Osteoblast (primary cell): ENCODE measurements at regions not wholly inside any gene's neighbourhood (a gene's known extent, or its start where the extent isn't known, plus 50 kb on each side); places are given as distances from the start of the nearest gene placed in this dataset.

Experiments used
- DNase-seq: peaks from one replicate; pipeline ENCODE4 v3.0.0; 2011; ENCODE audit warnings: low spot score, mixed read lengths; ENCODE audit not compliant: insufficient read length; ENCODE audit errors: missing footprints
- H2AFZ ChIP-seq: 2 replicates; pipeline ENCODE4 v1.6.0; 2011; ENCODE audit warnings: mild to moderate bottlenecking, low read length
- H3K27ac ChIP-seq: 2 replicates; pipeline ENCODE4 v1.5.1; 2011; ENCODE audit warnings: mild to moderate bottlenecking, low read depth, low read length, moderate library complexity
- H3K27me3 ChIP-seq: 2 replicates; pipeline ENCODE4 v1.6.0; 2012; ENCODE audit warnings: mild to moderate bottlenecking, control low read depth, inconsistent platforms, low read length, moderate library complexity; ENCODE audit not compliant: insufficient read depth
- H3K36me3 ChIP-seq: 2 replicates; pipeline ENCODE4 v1.5.1; 2011; ENCODE audit warnings: mild to moderate bottlenecking, low read length, control low read depth, moderate library complexity; ENCODE audit not compliant: insufficient read depth
- H3K4me1 ChIP-seq: 2 replicates; pipeline ENCODE4 v1.5.1; 2011; ENCODE audit warnings: mild to moderate bottlenecking, low read length, control low read depth, moderate library complexity; ENCODE audit not compliant: insufficient read depth
- H3K4me2 ChIP-seq: 2 replicates; pipeline ENCODE4 v1.6.0; 2011; ENCODE audit warnings: mild to moderate bottlenecking, low read length; ENCODE audit not compliant: insufficient read depth
- H3K4me3 ChIP-seq: fragments of 200-600 bp; sonication (generic); 3 replicates; pipeline ENCODE4 v1.5.1; 2012; ENCODE audit warnings: mild to moderate bottlenecking, low read length, inconsistent platforms; ENCODE audit not compliant: insufficient read depth
- H3K79me2 ChIP-seq: 2 replicates; pipeline ENCODE4 v1.6.0; 2012; ENCODE audit warnings: mild to moderate bottlenecking, low read length, control low read depth, inconsistent platforms; ENCODE audit not compliant: insufficient read depth
- H3K9me3 ChIP-seq: 2 replicates; pipeline ENCODE4 v1.5.1; 2011; ENCODE audit warnings: low read depth, low read length, control low read depth
- H4K20me1 ChIP-seq: 2 replicates; pipeline ENCODE4 v1.6.0; 2012; ENCODE audit warnings: mild to moderate bottlenecking, low read length, control low read depth; ENCODE audit not compliant: insufficient read depth
- TF ChIP-seq, protein P1 (sequence below): IDR thresholded peaks from 2 replicates; pipeline ENCODE4 v1.5.1; 2011; ENCODE audit warnings: mild to moderate bottlenecking, low read depth, low read length, moderate library complexity; ENCODE audit errors: extremely low read depth

DNA sequence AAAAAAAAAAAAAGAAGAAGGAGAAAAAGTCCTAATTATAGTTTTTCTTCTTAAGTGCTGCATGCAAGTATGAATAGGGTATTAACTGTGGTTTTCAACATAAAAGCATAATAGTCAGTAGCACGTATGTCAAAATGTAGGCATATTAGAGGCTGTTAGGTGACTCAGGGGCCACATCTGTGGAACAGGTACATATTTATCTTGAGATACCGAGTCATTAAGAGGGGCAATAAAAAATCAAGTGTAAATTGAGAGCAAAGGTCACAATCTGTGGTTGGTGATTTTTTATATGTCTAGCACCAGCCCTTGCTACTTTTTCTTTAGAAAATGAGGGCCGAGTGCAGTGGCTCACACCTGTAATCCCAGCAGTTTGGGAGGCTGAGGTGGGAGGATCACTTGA, 1113.8 kb upstream of the RBFOX1 start:
- Histone ChIP-seq H3K4me3 (no peak overlapping the region), H3K4me2 (no peak overlapping the region), H2AFZ (no peak overlapping the region), H3K9me3 (no peaks in the 10 kb centered on the region), H3K27me3 (no peaks in the 10 kb centered on the region), H3K27ac (no peak overlapping the region), H3K4me1 (no peaks in the 10 kb centered on the region), H3K79me2 (no peaks in the 10 kb centered on the region), H4K20me1 (no peaks in the 10 kb centered on the region), H3K36me3 (no peaks in the 10 kb centered on the region)
- TF ChIP-seq, protein P1, sequence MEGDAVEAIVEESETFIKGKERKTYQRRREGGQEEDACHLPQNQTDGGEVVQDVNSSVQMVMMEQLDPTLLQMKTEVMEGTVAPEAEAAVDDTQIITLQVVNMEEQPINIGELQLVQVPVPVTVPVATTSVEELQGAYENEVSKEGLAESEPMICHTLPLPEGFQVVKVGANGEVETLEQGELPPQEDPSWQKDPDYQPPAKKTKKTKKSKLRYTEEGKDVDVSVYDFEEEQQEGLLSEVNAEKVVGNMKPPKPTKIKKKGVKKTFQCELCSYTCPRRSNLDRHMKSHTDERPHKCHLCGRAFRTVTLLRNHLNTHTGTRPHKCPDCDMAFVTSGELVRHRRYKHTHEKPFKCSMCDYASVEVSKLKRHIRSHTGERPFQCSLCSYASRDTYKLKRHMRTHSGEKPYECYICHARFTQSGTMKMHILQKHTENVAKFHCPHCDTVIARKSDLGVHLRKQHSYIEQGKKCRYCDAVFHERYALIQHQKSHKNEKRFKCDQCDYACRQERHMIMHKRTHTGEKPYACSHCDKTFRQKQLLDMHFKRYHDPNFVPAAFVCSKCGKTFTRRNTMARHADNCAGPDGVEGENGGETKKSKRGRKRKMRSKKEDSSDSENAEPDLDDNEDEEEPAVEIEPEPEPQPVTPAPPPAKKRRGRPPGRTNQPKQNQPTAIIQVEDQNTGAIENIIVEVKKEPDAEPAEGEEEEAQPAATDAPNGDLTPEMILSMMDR = no peak
- DNase-seq = no peak

DNA sequence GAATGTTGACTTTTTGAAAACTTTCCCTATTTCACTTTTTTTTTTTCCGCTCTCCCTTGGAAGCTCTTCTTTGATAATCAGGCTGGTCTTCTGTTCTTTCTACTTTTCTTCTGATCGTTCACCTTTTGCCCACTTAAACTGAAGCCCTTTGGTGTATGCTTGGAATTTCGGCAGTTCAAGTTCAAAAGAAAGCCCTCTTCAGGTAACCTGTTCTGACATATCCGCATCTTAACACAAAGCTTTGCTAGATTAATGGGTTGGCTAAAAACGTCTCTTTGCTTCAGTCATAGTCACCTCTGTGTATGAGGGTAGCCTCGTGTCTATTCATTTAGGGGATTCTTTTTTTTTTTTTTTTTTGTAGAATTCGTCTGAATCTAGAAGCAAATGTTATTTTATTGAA, 1115.8 kb upstream of the RBFOX1 start:
- DNase-seq = no peak
- H3K4me3 ChIP-seq = no peak overlapping the region
- no peaks in the 10 kb centered on the region for H3K27me3 ChIP-seq
- H3K36me3 ChIP-seq = no peaks in the 10 kb centered on the region
- no peaks in the 10 kb centered on the region for H3K9me3 ChIP-seq
- no peak overlapping the region for H3K4me2 ChIP-seq
- H3K27ac ChIP-seq = no peak overlapping the region
- H3K4me1 ChIP-seq = no peaks in the 10 kb centered on the region
- TF ChIP-seq, protein P1 = no peak
- no peaks in the 10 kb centered on the region for H3K79me2 ChIP-seq
- H4K20me1 ChIP-seq = no peaks in the 10 kb centered on the region
- H2AFZ ChIP-seq = no peak overlapping the region

DNA sequence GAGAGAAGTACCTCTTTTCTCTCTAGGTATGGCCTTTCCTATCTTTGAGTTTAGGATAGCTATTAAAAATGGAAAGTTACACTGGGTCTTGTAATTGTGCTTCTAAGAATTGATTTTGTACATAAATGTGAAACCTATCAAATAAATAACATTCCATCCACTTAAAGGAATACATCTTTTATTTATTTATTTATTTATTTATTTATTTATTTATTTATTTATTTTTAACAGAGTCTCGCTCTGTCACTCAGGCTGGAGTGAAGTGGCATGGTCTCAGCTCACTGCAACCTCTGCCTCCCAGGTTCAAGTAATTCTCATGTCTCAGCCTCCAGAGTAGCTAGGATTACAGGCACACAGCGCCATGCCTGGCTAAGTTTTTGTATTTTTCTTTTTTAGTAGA, 1114.0 kb upstream of the EEF2KMT start:
- H3K4me1 ChIP-seq = no peaks in the 10 kb centered on the region
- no peaks in the 10 kb centered on the region for H3K79me2 ChIP-seq
- DNase-seq = no peak
- no peaks in the 10 kb centered on the region for H3K27me3 ChIP-seq
- H3K9me3 ChIP-seq = no peaks in the 10 kb centered on the region
- H3K4me2 ChIP-seq = no peak overlapping the region
- no peak overlapping the region for H3K4me3 ChIP-seq
- TF ChIP-seq, protein P1 = no peak
- H3K36me3 ChIP-seq = no peaks in the 10 kb centered on the region
- H4K20me1 ChIP-seq = no peaks in the 10 kb centered on the region
- H3K27ac ChIP-seq = no peak overlapping the region
- H2AFZ ChIP-seq = no peak overlapping the region

DNA sequence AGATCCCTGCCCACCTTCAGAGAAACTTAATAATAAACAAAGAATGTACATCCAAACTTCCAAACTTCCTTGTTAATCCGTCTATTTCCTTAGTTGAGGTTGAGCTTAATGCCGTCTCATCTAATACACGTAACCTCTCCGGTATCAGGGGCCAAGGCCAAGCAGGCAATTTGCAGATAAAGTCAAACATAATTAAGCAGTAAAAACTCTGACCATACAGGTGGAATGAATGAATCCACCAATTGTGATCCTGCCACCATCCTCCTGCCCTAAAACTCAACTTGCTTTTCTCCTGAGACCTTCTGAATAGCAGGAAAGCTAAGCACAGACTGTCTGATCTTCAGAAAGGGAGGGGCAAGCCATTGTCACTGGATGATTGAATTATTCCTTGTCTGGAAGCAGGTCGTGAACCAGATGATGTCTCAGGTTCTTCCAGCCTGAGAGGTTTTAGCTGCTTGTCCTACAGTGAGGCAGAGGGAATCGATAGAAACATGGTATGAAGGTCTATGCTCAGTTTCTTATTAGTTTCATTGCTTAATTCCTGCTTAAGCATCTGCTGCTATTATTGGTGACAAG, 1111.8 kb upstream of the EEF2KMT start:
- no peaks in the 10 kb centered on the region for H3K27me3 ChIP-seq

More for the DNA sequence above, 1111.8 kb upstream of the EEF2KMT start:
- peak; percentile 14 for DNase-seq
- Histone ChIP-seq H2AFZ (no peak overlapping the region), H3K4me3 (no peak overlapping the region), H3K36me3 (no peaks in the 10 kb centered on the region), H3K79me2 (no peaks in the 10 kb centered on the region), H3K27ac (no peak overlapping the region), H3K4me1 (no peaks in the 10 kb centered on the region), H3K4me2 (no peak overlapping the region), H4K20me1 (no peaks in the 10 kb centered on the region), H3K9me3 (no peaks in the 10 kb centered on the region)
- TF ChIP-seq, protein P1 = no peak
